ENCODE measurements at regions not wholly inside any gene's neighbourhood (a gene's known extent, or its start where the extent isn't known, plus 50 kb on each side); places are given as distances from the start of the nearest gene placed in this dataset.

DNA sequence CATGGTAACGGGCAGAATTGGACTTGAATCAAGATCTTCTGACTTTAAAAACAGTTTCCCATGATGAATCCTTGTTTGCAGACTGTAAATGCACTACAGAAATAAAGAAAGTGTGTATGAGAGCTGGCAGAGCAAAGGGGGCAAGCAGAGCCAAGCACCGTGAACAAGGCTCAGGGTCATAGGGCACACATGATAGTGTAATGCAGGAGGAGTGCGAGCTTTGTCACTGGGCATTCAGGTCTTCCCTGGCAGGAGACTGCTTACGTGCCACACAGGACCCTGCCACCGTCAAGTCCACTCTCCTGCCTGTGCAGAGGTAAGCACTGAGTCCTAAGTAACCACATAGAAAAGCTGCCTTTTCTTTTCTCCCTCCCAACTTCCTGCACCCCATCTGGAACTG is 93.1 kb upstream of the NPVF start:
- H3K27me3 ChIP-seq = no peaks in the 10 kb centered on the region
- 25% methylated on average over 3 of the region's 5 CpGs for WGBS (ENCODE audit: insufficient coverage, low coverage, low lambda C conversion rate, missing lambda C conversion rate)
- H3K4me1 ChIP-seq = no peaks in the 10 kb centered on the region
- intact Hi-C loops (cut with DNase I) = no loop called here
- no peak for TF ChIP-seq CTCF (IDR thresholded peaks at IDR 0.05)
- TF ChIP-seq POLR2A (IDR thresholded peaks at IDR 0.05) = no peak
- no peak overlapping the region for H3K27ac ChIP-seq
- no peaks in the 10 kb centered on the region for H3K9me3 ChIP-seq
- no peak overlapping the region for H3K4me3 ChIP-seq
- ATAC-seq (peak; percentile 36 to 93 (median 64)), DNase-seq (peak in 1 of 3 donors; percentile 39)
- H3K36me3 ChIP-seq = no peaks in the 10 kb centered on the region

DNA sequence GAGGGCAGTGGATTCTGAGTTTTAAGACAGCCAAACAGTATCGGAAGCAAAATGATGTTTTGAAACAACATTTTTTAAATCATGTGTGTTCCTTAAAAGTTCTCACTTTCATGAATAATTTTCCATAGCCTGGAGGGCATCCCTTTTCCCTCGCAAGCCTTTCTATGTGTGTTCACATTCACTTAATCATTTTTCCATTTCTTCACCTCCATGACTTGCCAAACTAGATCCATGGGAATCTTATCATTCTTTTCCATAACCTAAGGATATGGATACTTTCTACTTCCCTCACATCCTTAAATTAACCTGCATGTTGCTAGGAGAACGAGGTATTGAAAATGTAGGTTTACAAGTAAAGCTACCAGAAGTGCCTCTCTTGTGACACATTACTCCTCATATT is 94.2 kb upstream of the NPVF start:
- intact Hi-C loops (cut with DNase I) = no loop called here
- Histone ChIP-seq H3K27ac (no peak overlapping the region), H3K4me1 (no peaks in the 10 kb centered on the region), H3K27me3 (no peaks in the 10 kb centered on the region), H3K4me3 (no peak overlapping the region), H3K36me3 (no peaks in the 10 kb centered on the region), H3K9me3 (no peaks in the 10 kb centered on the region)
- DNase-seq = no peak
- TF ChIP-seq POLR2A (IDR thresholded peaks at IDR 0.05) = no peak
- TF ChIP-seq CTCF (IDR thresholded peaks at IDR 0.05) = no peak
- ATAC-seq = no peak
- WGBS (ENCODE audit: insufficient coverage, low coverage, low lambda C conversion rate, missing lambda C conversion rate) = 87% methylated on average over 3 of the region's 3 CpGs

- WGBS (ENCODE audit: insufficient coverage, low coverage, low lambda C conversion rate, missing lambda C conversion rate) = 69% methylated on average over 2 of the region's 2 CpGs
- H3K4me3 ChIP-seq = no peak overlapping the region
- H3K36me3 ChIP-seq = no peaks in the 10 kb centered on the region
- no peak overlapping the region for H3K27ac ChIP-seq
- no peaks in the 10 kb centered on the region for H3K4me1 ChIP-seq
- no peak for ATAC-seq
- intact Hi-C loops (cut with DNase I) = no loop called here
- no peaks in the 10 kb centered on the region for H3K9me3 ChIP-seq
- no peak for TF ChIP-seq POLR2A (IDR thresholded peaks at IDR 0.05)
- TF ChIP-seq CTCF (IDR thresholded peaks at IDR 0.05) = no peak
- H3K27me3 ChIP-seq = no peaks in the 10 kb centered on the region
- no peak for DNase-seq
These were observed 97.0 kb upstream of the NPVF start for GRCh38 chr7:25325186-25325757.

GRCh38 chr7:25326501-25327156 is 98.3 kb upstream of the NPVF start:
- DNase-seq = no peak
- Histone ChIP-seq H3K4me1 (no peaks in the 10 kb centered on the region), H3K27ac (no peak overlapping the region), H3K36me3 (no peaks in the 10 kb centered on the region), H3K4me3 (no peak overlapping the region), H3K9me3 (no peaks in the 10 kb centered on the region), H3K27me3 (no peaks in the 10 kb centered on the region)
- 86% methylated on average over 8 of the region's 19 CpGs for WGBS (ENCODE audit: insufficient coverage, low coverage, low lambda C conversion rate, missing lambda C conversion rate)
- intact Hi-C loops (cut with DNase I) = no loop called here
- no peak for ATAC-seq
- TF ChIP-seq POLR2A (IDR thresholded peaks at IDR 0.05) (no peak), CTCF (IDR thresholded peaks at IDR 0.05) (no peak)
